Keratinocyte (primary cell): ENCODE measurements at regions not wholly inside any gene's neighbourhood (a gene's known extent, or its start where the extent isn't known, plus 50 kb on each side); places are given as distances from the start of the nearest gene placed in this dataset.

Experiments
- CTCF ChIP-seq, 3 experiments: IDR thresholded peaks in 1 of 3; conservative IDR thresholded peaks in 1 of 3; optimal IDR thresholded peaks in 1 of 3; 2 replicates in 2 of 3; 3 replicates in 1 of 3; pipeline versions ENCODE3 to v1.5.1; 2011; ENCODE audit warnings: low read length in 3 of 3, mild to moderate bottlenecking in 3 of 3, moderate library complexity in 2 of 3, control low read depth in 1 of 3, inconsistent platforms in 1 of 3; ENCODE audit not compliant: insufficient read depth in 2 of 3; ENCODE audit errors: extremely low read depth in 1 of 3
- EZH2 ChIP-seq: IDR thresholded peaks from one replicate; pipeline ENCODE4 v1.6.1; 2012; ENCODE audit warnings: inconsistent platforms, mild to moderate bottlenecking, low read length, moderate library complexity

- TF ChIP-seq CTCF (optimal IDR thresholded peaks at IDR 0.05 in 1 of 3, IDR thresholded peaks at IDR 0.05 in 1 of 3, conservative IDR thresholded peaks at IDR 0.05 in 1 of 3; ENCODE audit: extremely low read depth in 1 of 3, insufficient read depth in 2 of 3, low read length in 3 of 3) (no peak), EZH2 (no peak)
These were observed 89.5 kb upstream of the CCDC91 start for GRCh38 chr12:28100717-28101116.
